H9 (cell line): ENCODE measurements at regions not wholly inside any gene's neighbourhood (a gene's known extent, or its start where the extent isn't known, plus 50 kb on each side); places are given as distances from the start of the nearest gene placed in this dataset.

ENCODE experiments used
- DNase-seq: peaks from one replicate; pipeline ENCODE4 v3.0.0-alpha.2; 2017
- H2AFZ ChIP-seq: one replicate; pipeline ENCODE4 v1.6.1; 2013; ENCODE audit warnings: mild to moderate bottlenecking, low read length, control low read depth, moderate library complexity
- H2AK5ac ChIP-seq: 2 replicates; pipeline ENCODE4 v1.6.1; 2013; ENCODE audit warnings: low read length, control low read depth, mixed read lengths; ENCODE audit not compliant: insufficient read length
- H2BK120ac ChIP-seq: one replicate; pipeline ENCODE4 v1.6.1; 2013; ENCODE audit warnings: low read depth, mild to moderate bottlenecking, low read length, control low read depth, inconsistent platforms; ENCODE audit not compliant: poor library complexity, severe bottlenecking
- H2BK12ac ChIP-seq: 2 replicates; pipeline ENCODE4 v1.6.1; 2013; ENCODE audit warnings: low read length, control low read depth, mixed read lengths, low read depth; ENCODE audit not compliant: insufficient read length
- H2BK15ac ChIP-seq: 2 replicates; pipeline ENCODE4 v1.6.1; 2013; ENCODE audit warnings: low read depth, low read length, control low read depth
- H2BK20ac ChIP-seq: one replicate; pipeline ENCODE4 v1.6.1; 2013; ENCODE audit warnings: low read depth, mild to moderate bottlenecking, low read length, control low read depth, inconsistent platforms; ENCODE audit not compliant: poor library complexity, severe bottlenecking
- H2BK5ac ChIP-seq: 2 replicates; pipeline ENCODE4 v1.6.1; 2013; ENCODE audit warnings: low read length, control low read depth, mixed read lengths; ENCODE audit not compliant: insufficient read length
- H3K14ac ChIP-seq: 2 replicates; pipeline ENCODE4 v1.6.1; 2013; ENCODE audit warnings: low read length, control low read depth; ENCODE audit not compliant: insufficient read depth
- H3K18ac ChIP-seq: 2 replicates; pipeline ENCODE4 v1.6.1; 2013; ENCODE audit warnings: low read depth, mild to moderate bottlenecking, mixed read lengths, low read length, control low read depth; ENCODE audit not compliant: insufficient read length
- H3K23ac ChIP-seq: 2 replicates; pipeline ENCODE4 v1.6.1; 2013; ENCODE audit warnings: low read length, control low read depth, mixed read lengths, low read depth; ENCODE audit not compliant: insufficient read length
- H3K23me2 ChIP-seq: 2 replicates; pipeline ENCODE4 v1.6.1; 2013; ENCODE audit warnings: low read depth, mild to moderate bottlenecking, mixed read lengths, low read length, control low read depth; ENCODE audit not compliant: insufficient read length, poor library complexity, severe bottlenecking
- H3K27ac ChIP-seq: 2 replicates; pipeline ENCODE4 v1.5.1; 2013; ENCODE audit warnings: low read length, control low read depth, mixed read lengths, low read depth; ENCODE audit not compliant: insufficient read length
- H3K27me3 ChIP-seq: 2 replicates; pipeline ENCODE4 v1.6.1; 2013; ENCODE audit warnings: low read length, control low read depth, inconsistent platforms; ENCODE audit not compliant: insufficient read depth
- H3K4ac ChIP-seq: 2 replicates; pipeline ENCODE4 v1.6.1; 2013; ENCODE audit warnings: low read depth, mild to moderate bottlenecking, control low read depth, inconsistent platforms, low read length, moderate library complexity
- H3K4me1 ChIP-seq: 2 replicates; pipeline ENCODE4 v1.6.1; 2013; ENCODE audit warnings: low read length, control low read depth, inconsistent platforms; ENCODE audit not compliant: insufficient read depth
- H3K4me2 ChIP-seq: 2 replicates; pipeline ENCODE4 v1.6.1; 2013; ENCODE audit warnings: low read length, control low read depth, mixed read lengths; ENCODE audit not compliant: insufficient read length, insufficient read depth
- H3K56ac ChIP-seq: 2 replicates; pipeline ENCODE4 v1.6.1; 2013; ENCODE audit warnings: low read depth, mild to moderate bottlenecking, mixed read lengths, low read length, control low read depth; ENCODE audit not compliant: insufficient read length
- H3K79me1 ChIP-seq: 2 replicates; pipeline ENCODE4 v1.6.1; 2013; ENCODE audit warnings: low read depth, mild to moderate bottlenecking, moderate library complexity, low read length, control low read depth, inconsistent platforms; ENCODE audit not compliant: insufficient read depth, poor library complexity, severe bottlenecking
- H3K79me2 ChIP-seq: 2 replicates; pipeline ENCODE4 v1.6.1; 2013; ENCODE audit warnings: low read length, control low read depth, inconsistent platforms; ENCODE audit not compliant: insufficient read depth
- H3K9ac ChIP-seq: 2 replicates; pipeline ENCODE4 v1.6.1; 2013; ENCODE audit warnings: low read length, control low read depth, mixed read lengths; ENCODE audit not compliant: insufficient read length; ENCODE audit errors: extremely low read depth
- H3K9me3 ChIP-seq: one replicate; pipeline ENCODE4 v1.6.1; 2013; ENCODE audit warnings: low read depth, low read length, inconsistent platforms; ENCODE audit not compliant: control insufficient read depth
- H3T11ph ChIP-seq: one replicate; pipeline ENCODE4 v1.6.1; 2013; ENCODE audit warnings: mild to moderate bottlenecking, low read length, control low read depth, inconsistent platforms
- H4K20me1 ChIP-seq: one replicate; pipeline ENCODE4 v1.6.1; 2013; ENCODE audit not compliant: control insufficient read depth, insufficient read length, insufficient read depth
- H4K5ac ChIP-seq: 2 replicates; pipeline ENCODE4 v1.6.1; 2013; ENCODE audit warnings: low read depth, mild to moderate bottlenecking, mixed read lengths, low read length, control low read depth; ENCODE audit not compliant: insufficient read length
- H4K8ac ChIP-seq: replicated peaks from 2 replicates; pipeline ENCODE4 v1.6.1; 2013; ENCODE audit warnings: low read length, control low read depth, mixed read lengths, low read depth; ENCODE audit not compliant: insufficient read length
- H4K91ac ChIP-seq: 2 replicates; pipeline ENCODE4 v1.6.1; 2013; ENCODE audit warnings: low read depth, mild to moderate bottlenecking, moderate library complexity, mixed read lengths, low read length, control low read depth; ENCODE audit not compliant: insufficient read length
- H3K27ac Mint-ChIP-seq, 3 experiments: 2 replicates in 2 of 3; 3 replicates in 1 of 3; pipeline ENCODE4 v1.8.0; 2020 to 2021; ENCODE audit warnings: mixed read lengths in 3 of 3, mild to moderate bottlenecking in 1 of 3, moderate library complexity in 1 of 3
- H3K27me3 Mint-ChIP-seq: 2 replicates; pipeline ENCODE4 v1.8.0; 2021; ENCODE audit warnings: low read depth, mild to moderate bottlenecking, moderate library complexity, mixed read lengths
- H3K36me3 Mint-ChIP-seq, 3 experiments: 2 replicates in 2 of 3; 3 replicates in 1 of 3; pipeline ENCODE4 v1.8.0; 2020 to 2021; ENCODE audit warnings: low read depth in 3 of 3, mixed read lengths in 3 of 3; ENCODE audit not compliant: insufficient read depth in 1 of 3
- H3K4me1 Mint-ChIP-seq, 2 experiments: 2 replicates each; pipeline ENCODE4 v1.8.0; 2020; ENCODE audit warnings: mixed read lengths in 2 of 2
- H3K4me3 Mint-ChIP-seq, 2 experiments: 2 replicates in 1 of 2; 3 replicates in 1 of 2; pipeline ENCODE4 v1.8.0; 2020 to 2021; ENCODE audit warnings: mild to moderate bottlenecking in 2 of 2, mixed read lengths in 2 of 2, moderate library complexity in 1 of 2
- H3K9me3 Mint-ChIP-seq, 2 experiments: 2 replicates in 1 of 2; 3 replicates in 1 of 2; pipeline ENCODE4 v1.8.0; 2020; ENCODE audit warnings: mild to moderate bottlenecking in 2 of 2, mixed read lengths in 2 of 2, moderate library complexity in 1 of 2
- WGBS: extraction: QIAGEN DNeasy Blood & Tissue Kit; methylation state at CpG from one replicate; pipeline ENCODE4 v1.1.7; 2013; ENCODE audit warnings: missing lambda C conversion rate, low lambda C conversion rate, mixed read lengths; ENCODE audit not compliant: insufficient read length; ENCODE audit errors: extremely low coverage; 5-methylcytosine and 5-hydroxymethylcytosine counted together
- TF ChIP-seq, protein P1 (sequence below): fragments of 200-600 bp; sonication (generic); conservative IDR thresholded peaks from 3 replicates; pipeline ENCODE4 v1.8.0; 2021; ENCODE audit warnings: antibody characterized with exemption, mild to moderate bottlenecking

DNA sequence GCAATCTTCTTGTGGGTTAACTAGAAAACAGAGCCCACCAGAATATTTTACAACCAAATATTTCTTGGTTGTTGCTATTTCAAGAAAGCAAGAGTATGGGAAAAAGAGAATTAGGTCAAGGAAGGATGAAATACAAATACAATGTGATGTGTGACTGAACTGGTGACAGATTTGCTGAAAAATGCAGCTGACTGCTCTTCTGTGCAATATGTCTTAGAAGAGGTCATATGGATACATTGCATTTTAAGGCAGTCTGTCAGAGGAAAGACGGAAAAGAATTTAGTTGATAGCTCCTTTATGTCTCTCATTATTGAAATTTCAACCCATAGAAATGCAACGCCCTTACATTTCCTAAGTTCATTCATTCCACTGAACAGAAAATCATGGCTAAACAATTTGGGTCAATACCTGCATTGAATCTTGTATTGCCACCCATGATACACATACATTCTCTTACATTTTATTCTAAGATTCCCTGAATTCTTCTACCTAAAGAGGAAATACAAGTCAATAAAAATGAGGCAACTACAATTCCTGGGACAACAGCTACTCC is 423.1 kb downstream of the ADAM29 start:
- H3K79me2 ChIP-seq: no peaks in the 10 kb centered on the region
- H3K23ac ChIP-seq: no peak overlapping the region
- no peak overlapping the region for H4K91ac ChIP-seq
- no peak overlapping the region for H2BK5ac ChIP-seq
- no peak overlapping the region for H3K4me3 Mint-ChIP-seq
- H3K4me1 ChIP-seq: no peaks in the 10 kb centered on the region
- H3K9me3 Mint-ChIP-seq: peaks cover 9% of the 10 kb centered on the region in 2 experiments
- no peak overlapping the region for H3K27ac Mint-ChIP-seq
- no peaks in the 10 kb centered on the region for H3K4me1 Mint-ChIP-seq
- no peaks in the 10 kb centered on the region for H3K79me1 ChIP-seq
- H3K23me2 ChIP-seq: no peaks in the 10 kb centered on the region
- no peak overlapping the region for H2AFZ ChIP-seq
- peaks cover 5 to 12% (median 5%) of the 10 kb centered on the region in 3 experiments; a peak in 6 of 7 replicates for H3K36me3 Mint-ChIP-seq
- H2AK5ac ChIP-seq: no peak overlapping the region
- no peaks in the 10 kb centered on the region for H3K27me3 ChIP-seq
- no peak overlapping the region for H3K27ac ChIP-seq
- H3K18ac ChIP-seq: no peak overlapping the region
- H3K9me3 ChIP-seq: no peaks in the 10 kb centered on the region
- H3K56ac ChIP-seq: no peak overlapping the region
- H3K14ac ChIP-seq: no peak overlapping the region
- DNase-seq: no peak
- no peaks in the 10 kb centered on the region for H4K20me1 ChIP-seq
- no peak overlapping the region for H3K4ac ChIP-seq
- H2BK15ac ChIP-seq: no peak overlapping the region
- no peak overlapping the region for H4K8ac ChIP-seq
- H4K5ac ChIP-seq: no peak overlapping the region
- no peak overlapping the region for H3K9ac ChIP-seq
- no peak overlapping the region for H3T11ph ChIP-seq
- H2BK120ac ChIP-seq: no peak overlapping the region
- TF ChIP-seq, protein P1, sequence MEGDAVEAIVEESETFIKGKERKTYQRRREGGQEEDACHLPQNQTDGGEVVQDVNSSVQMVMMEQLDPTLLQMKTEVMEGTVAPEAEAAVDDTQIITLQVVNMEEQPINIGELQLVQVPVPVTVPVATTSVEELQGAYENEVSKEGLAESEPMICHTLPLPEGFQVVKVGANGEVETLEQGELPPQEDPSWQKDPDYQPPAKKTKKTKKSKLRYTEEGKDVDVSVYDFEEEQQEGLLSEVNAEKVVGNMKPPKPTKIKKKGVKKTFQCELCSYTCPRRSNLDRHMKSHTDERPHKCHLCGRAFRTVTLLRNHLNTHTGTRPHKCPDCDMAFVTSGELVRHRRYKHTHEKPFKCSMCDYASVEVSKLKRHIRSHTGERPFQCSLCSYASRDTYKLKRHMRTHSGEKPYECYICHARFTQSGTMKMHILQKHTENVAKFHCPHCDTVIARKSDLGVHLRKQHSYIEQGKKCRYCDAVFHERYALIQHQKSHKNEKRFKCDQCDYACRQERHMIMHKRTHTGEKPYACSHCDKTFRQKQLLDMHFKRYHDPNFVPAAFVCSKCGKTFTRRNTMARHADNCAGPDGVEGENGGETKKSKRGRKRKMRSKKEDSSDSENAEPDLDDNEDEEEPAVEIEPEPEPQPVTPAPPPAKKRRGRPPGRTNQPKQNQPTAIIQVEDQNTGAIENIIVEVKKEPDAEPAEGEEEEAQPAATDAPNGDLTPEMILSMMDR: no peak
- WGBS: no CpG with 5 or more reads among the region's 2 CpGs
- H2BK20ac ChIP-seq: no peak overlapping the region
- H2BK12ac ChIP-seq: no peak overlapping the region
- H3K4me2 ChIP-seq: no peak overlapping the region
- H3K27me3 Mint-ChIP-seq: no peaks in the 10 kb centered on the region; the same call in 1 of the 2 replicates
